SK-N-SH treated with all-trans-retinoic acid at 6 μM for 48 hours (cell line): ENCODE measurements at regions not wholly inside any gene's neighbourhood (a gene's known extent, or its start where the extent isn't known, plus 50 kb on each side); places are given as distances from the start of the nearest gene placed in this dataset.

Experiments used
- ARNTL ChIP-seq: fragments of 450-650 bp; formaldehyde crosslinking; IDR thresholded peaks from 2 replicates; pipeline ENCODE4 v1.5.0; 2020; ENCODE audit warnings: low read depth, mild to moderate bottlenecking, moderate library complexity, borderline replicate concordance
- BACH2 ChIP-seq: fragments of 250-450 bp; sonication (Bioruptor Pico); IDR thresholded peaks from 2 replicates; pipeline ENCODE4 v1.9.0; 2021; ENCODE audit warnings: mild to moderate bottlenecking, borderline replicate concordance
- CSDC2 ChIP-seq: fragments of 250-450 bp; sonication (Bioruptor Pico); IDR thresholded peaks from 2 replicates; pipeline ENCODE4 v1.5.0; 2020; ENCODE audit warnings: mild to moderate bottlenecking, moderate library complexity
- ESRRG ChIP-seq: fragments of 250-450 bp; sonication (Bioruptor Pico); IDR thresholded peaks from 2 replicates; pipeline ENCODE4 v1.6.1; 2021; ENCODE audit warnings: mild to moderate bottlenecking
- PPARA ChIP-seq: fragments of 250-450 bp; sonication (Bioruptor Pico); IDR thresholded peaks from 2 replicates; pipeline ENCODE4 v1.5.0; 2020; ENCODE audit warnings: mild to moderate bottlenecking, borderline replicate concordance
- RARB ChIP-seq: fragments of 250-450 bp; sonication (Bioruptor Pico); IDR thresholded peaks from 2 replicates; pipeline ENCODE4 v1.8.0; 2021; ENCODE audit warnings: mild to moderate bottlenecking, moderate library complexity
- ZFP30 ChIP-seq: fragments of 450-650 bp; formaldehyde crosslinking; IDR thresholded peaks from 2 replicates; pipeline ENCODE4 v1.5.0; 2022; ENCODE audit warnings: mild to moderate bottlenecking, moderate library complexity
- ZNF70 ChIP-seq: fragments of 450-650 bp; formaldehyde crosslinking; IDR thresholded peaks from 2 replicates; pipeline ENCODE4 v1.5.0; 2020; ENCODE audit warnings: mild to moderate bottlenecking, moderate library complexity
- ZNF8 ChIP-seq: fragments of 450-650 bp; formaldehyde crosslinking; IDR thresholded peaks from 2 replicates; pipeline ENCODE4 v1.5.0; 2020; ENCODE audit warnings: mild to moderate bottlenecking, moderate library complexity
- TF ChIP-seq, protein P1 (sequence below): fragments of 250-450 bp; sonication (Bioruptor Pico); IDR thresholded peaks from 2 replicates; pipeline ENCODE4 v1.8.0; 2021; ENCODE audit warnings: low read depth, mild to moderate bottlenecking, moderate library complexity, borderline replicate concordance
- TF ChIP-seq, protein P2 (sequence below): fragments of 250-450 bp; sonication (Bioruptor Pico); IDR thresholded peaks from 2 replicates; pipeline ENCODE4 v1.8.0; 2020; ENCODE audit warnings: mild to moderate bottlenecking, moderate library complexity, borderline replicate concordance
- TF ChIP-seq, protein P3 (sequence below): fragments of 250-450 bp; sonication (Bioruptor Pico); IDR thresholded peaks from 2 replicates; pipeline ENCODE4 v1.5.0; 2020; ENCODE audit warnings: mild to moderate bottlenecking, moderate library complexity

DNA sequence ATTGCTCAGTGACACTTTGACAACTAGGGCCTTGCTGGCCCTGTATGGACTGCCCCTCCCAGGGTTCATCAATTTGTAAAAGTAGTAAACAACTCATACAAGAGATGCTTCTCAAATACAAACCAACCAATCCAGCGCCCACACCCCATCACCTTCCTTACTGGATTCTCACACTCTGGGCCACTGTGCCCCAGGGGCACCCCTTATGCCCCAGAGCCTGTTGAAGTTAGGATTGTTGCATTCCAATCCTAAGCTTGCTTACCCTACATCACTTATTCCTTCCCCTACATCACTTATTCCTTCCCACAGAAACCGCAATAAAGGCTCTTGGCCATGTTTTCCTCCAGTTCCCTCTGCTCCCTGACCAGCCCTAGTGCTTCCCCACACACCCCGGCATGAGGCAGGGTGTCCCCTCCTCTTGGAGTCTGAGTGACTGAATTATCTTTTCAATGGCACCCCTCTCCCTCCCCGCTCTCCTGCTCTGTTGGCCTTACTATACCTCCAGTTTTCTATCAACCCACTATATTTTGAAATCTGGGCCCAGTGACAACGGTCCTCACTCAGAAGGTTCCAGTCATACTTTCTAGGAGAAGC is 182.4 kb upstream of the S1PR3 start:
- TF ChIP-seq, protein P1, sequence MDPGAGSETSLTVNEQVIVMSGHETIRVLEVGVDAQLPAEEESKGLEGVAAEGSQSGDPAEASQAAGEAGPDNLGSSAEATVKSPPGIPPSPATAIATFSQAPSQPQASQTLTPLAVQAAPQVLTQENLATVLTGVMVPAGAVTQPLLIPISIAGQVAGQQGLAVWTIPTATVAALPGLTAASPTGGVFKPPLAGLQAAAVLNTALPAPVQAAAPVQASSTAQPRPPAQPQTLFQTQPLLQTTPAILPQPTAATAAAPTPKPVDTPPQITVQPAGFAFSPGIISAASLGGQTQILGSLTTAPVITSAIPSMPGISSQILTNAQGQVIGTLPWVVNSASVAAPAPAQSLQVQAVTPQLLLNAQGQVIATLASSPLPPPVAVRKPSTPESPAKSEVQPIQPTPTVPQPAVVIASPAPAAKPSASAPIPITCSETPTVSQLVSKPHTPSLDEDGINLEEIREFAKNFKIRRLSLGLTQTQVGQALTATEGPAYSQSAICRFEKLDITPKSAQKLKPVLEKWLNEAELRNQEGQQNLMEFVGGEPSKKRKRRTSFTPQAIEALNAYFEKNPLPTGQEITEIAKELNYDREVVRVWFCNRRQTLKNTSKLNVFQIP (CRISPR knock-in tag): no peak
- TF ChIP-seq ZFP30: no peak
- TF ChIP-seq CSDC2 (CRISPR knock-in tag): no peak
- TF ChIP-seq, protein P2, sequence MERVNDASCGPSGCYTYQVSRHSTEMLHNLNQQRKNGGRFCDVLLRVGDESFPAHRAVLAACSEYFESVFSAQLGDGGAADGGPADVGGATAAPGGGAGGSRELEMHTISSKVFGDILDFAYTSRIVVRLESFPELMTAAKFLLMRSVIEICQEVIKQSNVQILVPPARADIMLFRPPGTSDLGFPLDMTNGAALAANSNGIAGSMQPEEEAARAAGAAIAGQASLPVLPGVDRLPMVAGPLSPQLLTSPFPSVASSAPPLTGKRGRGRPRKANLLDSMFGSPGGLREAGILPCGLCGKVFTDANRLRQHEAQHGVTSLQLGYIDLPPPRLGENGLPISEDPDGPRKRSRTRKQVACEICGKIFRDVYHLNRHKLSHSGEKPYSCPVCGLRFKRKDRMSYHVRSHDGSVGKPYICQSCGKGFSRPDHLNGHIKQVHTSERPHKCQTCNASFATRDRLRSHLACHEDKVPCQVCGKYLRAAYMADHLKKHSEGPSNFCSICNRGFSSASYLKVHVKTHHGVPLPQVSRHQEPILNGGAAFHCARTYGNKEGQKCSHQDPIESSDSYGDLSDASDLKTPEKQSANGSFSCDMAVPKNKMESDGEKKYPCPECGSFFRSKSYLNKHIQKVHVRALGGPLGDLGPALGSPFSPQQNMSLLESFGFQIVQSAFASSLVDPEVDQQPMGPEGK: no peak
- TF ChIP-seq PPARA: no peak
- no peak for TF ChIP-seq ZNF70
- TF ChIP-seq ESRRG (CRISPR knock-in tag): no peak
- TF ChIP-seq ARNTL: no peak
- TF ChIP-seq BACH2 (CRISPR knock-in tag): no peak
- TF ChIP-seq, protein P3, sequence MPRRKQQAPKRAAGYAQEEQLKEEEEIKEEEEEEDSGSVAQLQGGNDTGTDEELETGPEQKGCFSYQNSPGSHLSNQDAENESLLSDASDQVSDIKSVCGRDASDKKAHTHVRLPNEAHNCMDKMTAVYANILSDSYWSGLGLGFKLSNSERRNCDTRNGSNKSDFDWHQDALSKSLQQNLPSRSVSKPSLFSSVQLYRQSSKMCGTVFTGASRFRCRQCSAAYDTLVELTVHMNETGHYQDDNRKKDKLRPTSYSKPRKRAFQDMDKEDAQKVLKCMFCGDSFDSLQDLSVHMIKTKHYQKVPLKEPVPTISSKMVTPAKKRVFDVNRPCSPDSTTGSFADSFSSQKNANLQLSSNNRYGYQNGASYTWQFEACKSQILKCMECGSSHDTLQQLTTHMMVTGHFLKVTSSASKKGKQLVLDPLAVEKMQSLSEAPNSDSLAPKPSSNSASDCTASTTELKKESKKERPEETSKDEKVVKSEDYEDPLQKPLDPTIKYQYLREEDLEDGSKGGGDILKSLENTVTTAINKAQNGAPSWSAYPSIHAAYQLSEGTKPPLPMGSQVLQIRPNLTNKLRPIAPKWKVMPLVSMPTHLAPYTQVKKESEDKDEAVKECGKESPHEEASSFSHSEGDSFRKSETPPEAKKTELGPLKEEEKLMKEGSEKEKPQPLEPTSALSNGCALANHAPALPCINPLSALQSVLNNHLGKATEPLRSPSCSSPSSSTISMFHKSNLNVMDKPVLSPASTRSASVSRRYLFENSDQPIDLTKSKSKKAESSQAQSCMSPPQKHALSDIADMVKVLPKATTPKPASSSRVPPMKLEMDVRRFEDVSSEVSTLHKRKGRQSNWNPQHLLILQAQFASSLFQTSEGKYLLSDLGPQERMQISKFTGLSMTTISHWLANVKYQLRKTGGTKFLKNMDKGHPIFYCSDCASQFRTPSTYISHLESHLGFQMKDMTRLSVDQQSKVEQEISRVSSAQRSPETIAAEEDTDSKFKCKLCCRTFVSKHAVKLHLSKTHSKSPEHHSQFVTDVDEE (CRISPR knock-in tag): no peak
- no peak for TF ChIP-seq RARB (CRISPR knock-in tag)
- no peak for TF ChIP-seq ZNF8 (CRISPR knock-in tag)
